ENCODE measurements at regions not wholly inside any gene's neighbourhood (a gene's known extent, or its start where the extent isn't known, plus 50 kb on each side); places are given as distances from the start of the nearest gene placed in this dataset.

DNA sequence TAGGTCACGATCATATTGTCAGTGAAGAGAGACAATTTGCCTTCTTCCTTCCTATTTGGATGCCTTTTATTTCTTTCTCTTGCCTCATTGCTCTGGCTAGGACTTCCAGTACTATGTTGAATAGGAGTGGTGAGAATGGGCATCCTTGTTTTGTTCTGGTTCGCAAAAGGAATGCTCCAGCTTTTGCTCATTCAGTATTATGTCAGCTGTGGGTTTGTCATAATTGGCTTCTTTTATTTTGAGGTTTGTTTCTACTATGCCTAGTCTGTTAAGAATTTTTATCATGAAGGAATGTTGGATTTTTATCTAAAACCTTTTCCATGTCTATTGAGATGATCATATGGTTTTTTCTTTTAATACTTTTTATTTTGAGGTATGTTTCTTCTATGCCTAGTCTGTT, 152.3 kb upstream of the MAD2L1 start:
- Histone ChIP-seq H4K20me1 (ENCODE audit: control insufficient read depth, extremely low read depth, insufficient read depth, low read length) (no peaks in the 10 kb centered on the region), H3K4me2 (ENCODE audit: control insufficient read depth, extremely low read depth, insufficient read depth, low read depth, low read length) (no peak overlapping the region), H2AFZ (ENCODE audit: control insufficient read depth, low read length) (no peak overlapping the region), H3K9me1 (ENCODE audit: control insufficient read depth, extremely low read depth, insufficient read depth, low read length) (no peaks in the 10 kb centered on the region), H3K9ac (ENCODE audit: control insufficient read depth, extremely low read depth, insufficient read depth, low read length) (no peak overlapping the region), H3K36me3 (ENCODE audit: control insufficient read depth in 2 of 2, extremely low read depth in 1 of 2, insufficient read depth in 2 of 2, low read length in 2 of 2) (no peaks in the 10 kb centered on the region), H3K9me3 (ENCODE audit: control insufficient read depth, low read depth, low read length) (no peaks in the 10 kb centered on the region), H3K27ac (ENCODE audit: control insufficient read depth, insufficient read depth, low read length) (no peak overlapping the region), H3K79me2 (ENCODE audit: control insufficient read depth, insufficient read depth, low read length) (no peaks in the 10 kb centered on the region), H3K27me3 (ENCODE audit: control insufficient read depth, extremely low read depth, insufficient read depth, low read length) (no peaks in the 10 kb centered on the region), H3K4me1 (ENCODE audit: control insufficient read depth, extremely low read depth, insufficient read depth, low read length) (no peaks in the 10 kb centered on the region), H3K4me3 (ENCODE audit: control insufficient read depth in 2 of 3, extremely low read depth in 1 of 3, insufficient read depth in 2 of 3, low read depth in 1 of 3, low read length in 3 of 3) (no peak overlapping the region)
- no peak for DNase-seq (ENCODE audit: low read depth, low spot score)
- no peak for FAIRE-seq
- dilution Hi-C loops (cut with MboI; ENCODE audit: extremely low pct_ligation_motif_present, low sequenced_read_pairs), result no loop called here
- no peak for TF ChIP-seq CTCF (optimal IDR thresholded peaks at IDR 0.05 in 1 of 3, IDR thresholded peaks at IDR 0.05 in 1 of 3, conservative IDR thresholded peaks at IDR 0.05 in 1 of 3; ENCODE audit: extremely low read depth in 1 of 3, insufficient read depth in 2 of 3, low read length in 3 of 3)
- TF ChIP-seq EZH2 (IDR thresholded peaks at IDR 0.05; ENCODE audit: low read length), result no peak

DNA sequence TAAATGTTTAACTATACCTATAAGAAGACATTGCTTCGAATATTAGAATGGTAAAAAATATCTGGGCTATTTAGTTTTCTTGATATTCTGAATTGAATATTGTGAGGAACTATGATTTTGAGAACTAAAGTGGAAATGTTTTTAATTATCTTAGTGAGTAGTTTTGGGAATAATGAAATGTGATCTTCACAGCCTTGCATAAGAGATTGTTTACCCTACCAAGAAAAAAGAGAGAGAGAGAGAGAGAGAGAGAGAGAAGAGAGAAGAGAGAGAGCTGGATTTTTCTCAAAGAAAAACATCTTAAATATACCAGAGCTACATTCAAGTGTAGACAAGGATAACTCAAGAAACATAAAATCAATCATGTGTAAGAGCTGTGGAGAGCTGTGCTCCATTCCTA, 148.7 kb upstream of the MAD2L1 start:
- Histone ChIP-seq H3K4me2 (ENCODE audit: control insufficient read depth, extremely low read depth, insufficient read depth, low read depth, low read length) (no peak overlapping the region), H3K36me3 (ENCODE audit: control insufficient read depth in 2 of 2, extremely low read depth in 1 of 2, insufficient read depth in 2 of 2, low read length in 2 of 2) (no peaks in the 10 kb centered on the region), H3K27ac (ENCODE audit: control insufficient read depth, insufficient read depth, low read length) (no peak overlapping the region), H3K9me1 (ENCODE audit: control insufficient read depth, extremely low read depth, insufficient read depth, low read length) (no peaks in the 10 kb centered on the region), H3K9me3 (ENCODE audit: control insufficient read depth, low read depth, low read length) (no peaks in the 10 kb centered on the region), H4K20me1 (ENCODE audit: control insufficient read depth, extremely low read depth, insufficient read depth, low read length) (no peaks in the 10 kb centered on the region), H3K4me3 (ENCODE audit: control insufficient read depth in 2 of 3, extremely low read depth in 1 of 3, insufficient read depth in 2 of 3, low read depth in 1 of 3, low read length in 3 of 3) (no peak overlapping the region), H3K9ac (ENCODE audit: control insufficient read depth, extremely low read depth, insufficient read depth, low read length) (no peak overlapping the region), H3K79me2 (ENCODE audit: control insufficient read depth, insufficient read depth, low read length) (no peaks in the 10 kb centered on the region), H3K27me3 (ENCODE audit: control insufficient read depth, extremely low read depth, insufficient read depth, low read length) (no peaks in the 10 kb centered on the region), H3K4me1 (ENCODE audit: control insufficient read depth, extremely low read depth, insufficient read depth, low read length) (no peaks in the 10 kb centered on the region), H2AFZ (ENCODE audit: control insufficient read depth, low read length) (no peak overlapping the region)
- FAIRE-seq (no peak), DNase-seq (ENCODE audit: low read depth, low spot score) (no peak)
- dilution Hi-C loops (cut with MboI; ENCODE audit: extremely low pct_ligation_motif_present, low sequenced_read_pairs), result no loop called here
- no peak for TF ChIP-seq CTCF (optimal IDR thresholded peaks at IDR 0.05 in 1 of 3, IDR thresholded peaks at IDR 0.05 in 1 of 3, conservative IDR thresholded peaks at IDR 0.05 in 1 of 3; ENCODE audit: extremely low read depth in 1 of 3, insufficient read depth in 2 of 3, low read length in 3 of 3)
- TF ChIP-seq EZH2 (IDR thresholded peaks at IDR 0.05; ENCODE audit: low read length), result no peak
